Endothelial cell of umbilical vein (primary cell): ENCODE measurements at regions not wholly inside any gene's neighbourhood (a gene's known extent, or its start where the extent isn't known, plus 50 kb on each side); places are given as distances from the start of the nearest gene placed in this dataset.

ENCODE experiments used
- EZH2 ChIP-seq: IDR thresholded peaks from 2 replicates; pipeline ENCODE4 v1.6.1; 2012; ENCODE audit warnings: borderline replicate concordance, low read depth, mild to moderate bottlenecking, moderate library complexity, low read length, inconsistent platforms; ENCODE audit not compliant: severe bottlenecking
- POLR2A ChIP-seq: IDR thresholded peaks from 2 replicates; pipeline ENCODE4 v1.6.1; 2012; ENCODE audit warnings: low read depth, mild to moderate bottlenecking, control low read depth, low read length
- TF ChIP-seq, protein P1 (sequence below), 2 donors: IDR thresholded peaks; 1 replicate in 1 of 2; 2 replicates in 1 of 2; pipeline ENCODE4 v1.5.1; 2011; ENCODE audit warnings: low read length in 2 of 2, mild to moderate bottlenecking in 2 of 2, moderate library complexity in 2 of 2, control low read depth in 1 of 2, inconsistent platforms in 1 of 2, low read depth in 1 of 2; ENCODE audit not compliant: insufficient read depth in 1 of 2; ENCODE audit errors: extremely low read depth in 1 of 2

- no peak for TF ChIP-seq EZH2
- TF ChIP-seq, protein P1, sequence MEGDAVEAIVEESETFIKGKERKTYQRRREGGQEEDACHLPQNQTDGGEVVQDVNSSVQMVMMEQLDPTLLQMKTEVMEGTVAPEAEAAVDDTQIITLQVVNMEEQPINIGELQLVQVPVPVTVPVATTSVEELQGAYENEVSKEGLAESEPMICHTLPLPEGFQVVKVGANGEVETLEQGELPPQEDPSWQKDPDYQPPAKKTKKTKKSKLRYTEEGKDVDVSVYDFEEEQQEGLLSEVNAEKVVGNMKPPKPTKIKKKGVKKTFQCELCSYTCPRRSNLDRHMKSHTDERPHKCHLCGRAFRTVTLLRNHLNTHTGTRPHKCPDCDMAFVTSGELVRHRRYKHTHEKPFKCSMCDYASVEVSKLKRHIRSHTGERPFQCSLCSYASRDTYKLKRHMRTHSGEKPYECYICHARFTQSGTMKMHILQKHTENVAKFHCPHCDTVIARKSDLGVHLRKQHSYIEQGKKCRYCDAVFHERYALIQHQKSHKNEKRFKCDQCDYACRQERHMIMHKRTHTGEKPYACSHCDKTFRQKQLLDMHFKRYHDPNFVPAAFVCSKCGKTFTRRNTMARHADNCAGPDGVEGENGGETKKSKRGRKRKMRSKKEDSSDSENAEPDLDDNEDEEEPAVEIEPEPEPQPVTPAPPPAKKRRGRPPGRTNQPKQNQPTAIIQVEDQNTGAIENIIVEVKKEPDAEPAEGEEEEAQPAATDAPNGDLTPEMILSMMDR (IDR thresholded peaks at IDR 0.05; ENCODE audit: extremely low read depth in 1 of 2, insufficient read depth in 1 of 2, low read depth in 1 of 2, low read length in 2 of 2), result no peak
- TF ChIP-seq POLR2A, result no peak
These were observed 239.6 kb upstream of the SAMSN1 start for GRCh38 chr21:14785679-14786078.
